ENCODE measurements at regions not wholly inside any gene's neighbourhood (a gene's known extent, or its start where the extent isn't known, plus 50 kb on each side); places are given as distances from the start of the nearest gene placed in this dataset.

DNA sequence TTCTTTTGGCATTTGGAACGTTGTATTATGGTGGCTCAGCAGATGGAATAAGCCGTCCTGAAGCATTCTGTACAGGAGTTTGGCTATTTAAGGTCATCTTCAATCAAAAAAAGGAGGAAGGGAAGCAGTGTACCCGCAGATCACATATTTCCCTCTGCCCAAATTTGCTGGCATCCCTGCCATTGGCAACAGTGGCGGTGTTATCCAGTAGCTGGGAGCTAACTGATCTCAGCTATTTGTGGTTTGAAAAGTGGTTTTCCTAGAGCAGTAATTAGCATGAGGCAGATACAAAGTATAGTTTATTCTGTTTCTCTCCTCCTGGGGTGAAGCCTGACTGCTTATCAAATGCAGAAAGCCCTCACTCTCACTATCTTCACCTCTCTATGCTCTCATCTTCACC, 576.8 kb downstream of the QKI start:
- no peaks in the 10 kb centered on the region for H3K9me3 Mint-ChIP-seq
- no peak for DNase-seq
- H3K27ac Mint-ChIP-seq, result no peak overlapping the region
- intact Hi-C loops (cut with micrococcal nuclease), result no loop called here
- H3K27me3 Mint-ChIP-seq, result no peaks in the 10 kb centered on the region
- H3K4me1 Mint-ChIP-seq, result no peaks in the 10 kb centered on the region
- H3K4me3 Mint-ChIP-seq, result no peak overlapping the region
- no peaks in the 10 kb centered on the region for H3K36me3 Mint-ChIP-seq (ENCODE audit: low read depth)

DNA sequence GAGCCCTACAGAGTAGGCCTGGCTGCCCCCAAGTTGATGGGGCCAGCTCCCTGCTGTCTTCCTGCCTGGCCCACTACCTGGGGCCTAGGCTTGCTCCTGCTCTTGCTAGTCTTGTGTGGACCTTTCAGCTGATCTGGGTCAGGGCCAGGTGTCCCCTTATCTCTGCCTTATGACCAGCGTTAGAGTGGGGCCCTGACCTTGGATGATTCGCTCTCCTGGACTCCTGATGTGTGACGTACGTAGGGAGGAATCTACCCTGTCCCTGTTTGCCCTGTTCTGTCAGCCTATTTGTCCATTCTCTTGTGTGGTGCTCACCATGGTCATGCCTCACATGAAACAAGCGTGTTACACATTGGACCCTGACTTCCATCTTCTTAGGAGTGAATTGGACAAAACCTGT, 571.8 kb downstream of the QKI start:
- no peak overlapping the region for H3K27ac Mint-ChIP-seq
- no peak overlapping the region for H3K4me3 Mint-ChIP-seq
- intact Hi-C loops (cut with micrococcal nuclease), result no loop called here
- H3K27me3 Mint-ChIP-seq, result no peaks in the 10 kb centered on the region
- peaks cover 3% of the 10 kb centered on the region for H3K4me1 Mint-ChIP-seq
- no peaks in the 10 kb centered on the region for H3K36me3 Mint-ChIP-seq (ENCODE audit: low read depth)
- no peaks in the 10 kb centered on the region for H3K9me3 Mint-ChIP-seq
- no peak for DNase-seq

DNA sequence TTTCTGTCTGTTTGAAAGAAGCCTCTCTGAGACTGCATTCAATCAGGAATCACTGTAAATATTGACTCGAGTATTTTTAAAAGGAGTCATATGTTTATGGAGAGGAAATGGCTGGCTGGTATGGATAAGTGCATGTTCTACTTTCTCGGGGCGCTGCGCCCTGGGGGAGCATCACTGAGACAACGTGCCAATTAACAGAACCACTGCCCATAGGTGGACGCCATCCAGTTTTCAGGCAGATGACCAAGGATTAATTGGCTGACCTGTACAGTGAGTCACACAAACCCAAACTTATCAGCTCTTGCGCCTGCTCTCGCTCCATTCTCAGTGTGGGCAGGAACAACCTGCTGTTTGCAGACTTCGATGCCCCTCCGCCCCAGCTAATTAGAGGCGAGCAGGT, 571.2 kb downstream of the QKI start:
- DNase-seq, result no peak
- Mint-ChIP-seq H3K4me1 (peaks cover 3% of the 10 kb centered on the region), H3K27me3 (no peaks in the 10 kb centered on the region), H3K9me3 (no peaks in the 10 kb centered on the region), H3K36me3 (ENCODE audit: low read depth) (no peaks in the 10 kb centered on the region), H3K4me3 (no peak overlapping the region), H3K27ac (no peak overlapping the region)
- intact Hi-C loops (cut with micrococcal nuclease), result no loop called here

DNA sequence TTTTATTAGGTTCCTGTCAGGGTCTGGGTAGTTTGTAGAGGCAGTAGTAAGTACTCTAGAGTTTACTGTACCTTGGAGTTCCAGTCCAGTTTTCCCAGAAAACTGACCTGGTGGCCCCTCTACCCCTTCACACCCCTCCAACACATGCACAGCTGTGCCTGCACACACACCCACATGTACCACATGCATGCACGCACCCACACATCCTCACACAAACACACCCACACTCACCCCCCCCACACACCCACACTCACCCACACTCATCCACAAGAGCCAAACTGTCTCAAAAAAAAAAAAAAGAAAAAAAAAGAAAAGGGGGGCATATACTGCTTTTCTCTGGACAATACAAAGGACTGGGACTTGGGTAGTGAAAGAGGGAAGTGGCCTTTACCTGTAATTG, 570.5 kb downstream of the QKI start:
- intact Hi-C loops (cut with micrococcal nuclease), result no loop called here
- Mint-ChIP-seq H3K4me3 (no peak overlapping the region), H3K4me1 (peaks cover 3% of the 10 kb centered on the region), H3K36me3 (ENCODE audit: low read depth) (no peaks in the 10 kb centered on the region), H3K9me3 (no peaks in the 10 kb centered on the region), H3K27me3 (no peaks in the 10 kb centered on the region), H3K27ac (no peak overlapping the region)
- no peak for DNase-seq

DNA sequence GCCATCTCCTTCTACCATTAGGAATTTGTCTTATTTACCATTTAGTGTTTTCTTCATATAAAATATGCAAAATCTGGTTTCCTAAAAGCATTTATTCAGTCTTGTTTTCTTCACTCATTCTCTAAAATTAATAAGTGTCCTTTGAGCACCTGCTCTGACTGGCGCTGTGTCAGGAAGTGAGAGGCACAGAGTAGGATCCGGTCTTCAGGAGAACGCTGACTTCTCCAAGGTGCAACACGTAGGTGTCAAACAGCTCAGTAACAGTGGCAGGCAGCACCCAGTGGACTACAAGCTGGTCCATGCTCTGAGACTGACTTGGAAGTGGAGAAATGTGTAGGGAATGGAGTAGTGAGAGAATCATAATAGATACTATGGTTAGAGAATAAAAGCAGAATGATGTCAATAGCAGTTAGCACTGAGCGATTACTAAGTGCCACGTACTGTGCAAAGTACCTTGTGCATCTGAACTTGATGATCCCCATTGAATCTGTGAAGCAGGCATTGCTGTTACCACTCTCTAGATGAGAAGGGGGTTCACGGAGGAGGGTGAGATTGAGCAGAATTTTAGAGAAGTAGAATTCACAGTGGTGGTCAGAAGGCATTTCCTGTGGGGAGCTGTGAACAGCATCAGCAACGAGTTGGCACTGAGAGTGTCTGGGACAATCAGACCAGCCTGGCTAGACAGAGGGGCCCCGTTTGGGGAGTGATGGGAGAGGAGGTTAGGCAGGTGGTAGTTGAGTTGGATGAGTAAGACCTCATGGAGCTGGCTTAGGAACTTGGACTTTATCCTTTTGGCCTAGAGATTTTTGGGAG, 569.8 kb downstream of the QKI start:
- no peaks in the 10 kb centered on the region for H3K27me3 Mint-ChIP-seq
- no peaks in the 10 kb centered on the region for H3K36me3 Mint-ChIP-seq (ENCODE audit: low read depth)
- H3K4me1 Mint-ChIP-seq, result peaks cover 3% of the 10 kb centered on the region
- DNase-seq, result no peak
- H3K27ac Mint-ChIP-seq, result no peak overlapping the region
- intact Hi-C loops (cut with micrococcal nuclease), result no loop called here
- no peaks in the 10 kb centered on the region for H3K9me3 Mint-ChIP-seq
- no peak overlapping the region for H3K4me3 Mint-ChIP-seq

DNA sequence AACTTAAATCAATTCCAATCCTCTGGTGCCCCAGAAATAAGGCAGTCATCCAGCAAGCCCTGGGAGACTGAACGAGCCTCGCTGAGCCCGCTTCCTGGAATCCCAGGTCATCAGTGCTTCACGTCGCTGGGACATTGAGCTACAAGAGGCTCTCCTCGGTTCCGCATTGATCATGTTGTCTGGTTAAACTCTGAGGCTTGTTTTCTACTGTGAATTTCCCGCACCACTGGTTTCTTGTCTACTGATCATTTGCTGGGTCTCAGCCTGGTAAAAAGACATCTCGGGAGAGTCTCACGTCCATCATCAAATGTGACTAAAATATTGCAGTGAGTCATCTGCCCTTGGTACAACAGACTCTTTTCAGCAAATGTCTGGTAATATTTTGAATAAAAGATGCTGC, 569.2 kb downstream of the QKI start:
- peaks cover 3% of the 10 kb centered on the region for H3K4me1 Mint-ChIP-seq

DNA sequence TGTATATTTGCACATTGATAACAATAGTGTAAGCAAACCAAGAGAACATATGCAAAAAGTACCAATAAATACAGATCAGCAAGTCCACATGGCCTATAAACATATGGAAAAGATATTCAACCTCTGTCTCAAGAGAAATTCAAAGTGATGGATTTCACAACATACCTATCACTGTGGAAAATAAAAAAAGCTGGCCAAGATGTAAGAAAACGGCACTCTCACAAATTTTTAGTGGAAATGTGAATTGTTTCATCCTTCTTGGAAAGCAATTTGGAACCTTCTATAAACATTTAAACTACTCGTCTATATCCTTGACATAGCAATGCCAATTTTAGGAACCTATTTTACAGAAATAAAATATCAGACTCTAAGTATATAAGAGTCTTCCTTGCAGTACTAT, 559.8 kb downstream of the QKI start:
- H3K27me3 Mint-ChIP-seq, result no peaks in the 10 kb centered on the region
- no peaks in the 10 kb centered on the region for H3K36me3 Mint-ChIP-seq (ENCODE audit: low read depth)
- H3K4me3 Mint-ChIP-seq, result no peak overlapping the region
- H3K4me1 Mint-ChIP-seq, result no peaks in the 10 kb centered on the region
- no peak for DNase-seq
- H3K9me3 Mint-ChIP-seq, result no peaks in the 10 kb centered on the region
- H3K27ac Mint-ChIP-seq, result no peak overlapping the region
- intact Hi-C loops (cut with micrococcal nuclease), result no loop called here

More for the DNA sequence above, 569.2 kb downstream of the QKI start:
- no peak for DNase-seq
- no peaks in the 10 kb centered on the region for H3K9me3 Mint-ChIP-seq
- no peaks in the 10 kb centered on the region for H3K36me3 Mint-ChIP-seq (ENCODE audit: low read depth)
- no peak overlapping the region for H3K4me3 Mint-ChIP-seq
- H3K27me3 Mint-ChIP-seq, result no peaks in the 10 kb centered on the region
- intact Hi-C loops (cut with micrococcal nuclease), result no loop called here
- H3K27ac Mint-ChIP-seq, result no peak overlapping the region

DNA sequence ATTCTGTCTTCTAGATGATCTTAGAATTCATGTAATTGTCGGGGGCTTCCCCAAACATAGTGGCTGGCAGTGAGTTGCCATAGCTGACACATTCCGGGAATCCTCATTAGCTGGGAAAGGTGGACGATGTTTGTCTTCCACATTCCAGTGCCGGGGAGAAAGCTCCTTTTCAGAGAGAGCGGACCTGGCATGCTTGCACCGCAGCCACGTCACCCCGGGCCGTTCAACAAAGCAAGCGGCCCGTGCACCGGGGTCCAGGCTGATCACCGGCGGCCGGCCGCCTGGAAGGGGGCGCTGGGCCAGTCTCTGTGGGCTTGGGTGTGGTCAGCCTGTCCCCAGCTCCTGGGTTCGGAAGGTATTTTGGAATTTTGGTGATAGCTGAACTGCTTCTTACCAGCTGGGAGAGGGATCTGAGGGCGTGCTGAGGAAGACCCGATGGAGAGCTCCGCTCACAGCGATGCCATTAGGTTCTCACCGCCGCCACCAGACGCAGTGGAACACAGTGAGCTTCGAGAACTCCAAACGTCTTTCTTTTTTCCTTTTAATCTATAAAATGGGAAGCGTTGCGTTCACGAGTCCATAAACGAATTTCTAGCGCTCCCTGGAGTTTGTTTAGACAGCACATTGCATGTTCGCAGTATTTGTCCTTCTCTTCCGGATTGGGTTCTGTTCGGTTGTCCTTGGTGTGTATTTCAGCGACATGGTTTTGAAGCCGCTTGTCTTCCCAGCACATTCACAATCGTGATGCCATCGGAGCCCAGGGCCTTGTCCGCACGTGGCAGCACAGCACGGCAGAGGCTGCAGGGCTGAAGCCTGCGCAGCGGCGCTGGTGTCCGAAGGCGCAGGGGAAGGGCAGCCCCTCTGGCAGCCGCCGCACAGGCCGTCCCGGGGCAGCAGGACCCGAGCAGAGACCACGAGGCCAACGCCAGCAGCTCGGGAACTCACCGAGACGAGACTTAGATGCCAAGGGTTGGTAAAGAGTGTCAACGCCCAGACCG, 557.6 kb downstream of the QKI start:
- no peaks in the 10 kb centered on the region for H3K9me3 Mint-ChIP-seq
- no peak overlapping the region for H3K27ac Mint-ChIP-seq
- no peaks in the 10 kb centered on the region for H3K27me3 Mint-ChIP-seq
- intact Hi-C loops (cut with micrococcal nuclease), result no loop called here
- no peak for DNase-seq
- no peak overlapping the region for H3K4me3 Mint-ChIP-seq
- H3K36me3 Mint-ChIP-seq (ENCODE audit: low read depth), result no peaks in the 10 kb centered on the region
- H3K4me1 Mint-ChIP-seq, result no peaks in the 10 kb centered on the region

DNA sequence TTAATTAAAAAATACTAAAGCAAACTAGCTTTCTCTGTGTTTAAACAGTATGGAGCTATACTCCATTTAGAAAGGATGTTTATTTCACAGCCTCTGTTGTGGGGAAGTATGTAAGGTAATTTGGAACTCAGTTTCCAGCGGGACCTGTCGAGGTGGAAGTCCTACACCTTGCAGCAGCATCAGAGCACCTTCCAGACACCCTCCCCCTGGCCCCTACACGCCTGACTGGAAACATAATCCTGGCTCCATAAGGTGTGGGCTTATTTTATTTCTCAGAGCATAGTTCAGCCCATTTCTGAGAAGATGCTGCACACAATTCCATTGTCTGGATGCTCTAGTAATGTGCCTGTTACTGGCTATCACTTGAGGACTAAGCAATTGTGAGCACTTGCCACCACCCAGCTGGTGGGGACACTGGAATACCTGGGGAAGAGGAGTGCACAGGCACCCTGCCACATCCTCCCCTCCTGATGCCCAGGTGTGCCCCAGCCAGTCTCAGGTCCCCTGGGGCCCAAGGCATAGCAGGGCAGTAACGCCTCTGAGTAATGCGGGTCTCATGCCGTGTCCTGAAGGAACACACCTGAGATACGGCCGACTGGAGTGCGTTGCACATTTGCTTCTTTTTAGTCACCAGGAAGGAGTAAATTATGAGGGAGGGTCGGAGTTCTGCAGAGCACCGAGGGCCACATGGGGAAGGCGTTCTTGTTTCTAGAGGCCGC, 556.5 kb downstream of the QKI start:
- Mint-ChIP-seq H3K27me3 (no peaks in the 10 kb centered on the region), H3K36me3 (ENCODE audit: low read depth) (no peaks in the 10 kb centered on the region), H3K4me3 (no peak overlapping the region)

DNA sequence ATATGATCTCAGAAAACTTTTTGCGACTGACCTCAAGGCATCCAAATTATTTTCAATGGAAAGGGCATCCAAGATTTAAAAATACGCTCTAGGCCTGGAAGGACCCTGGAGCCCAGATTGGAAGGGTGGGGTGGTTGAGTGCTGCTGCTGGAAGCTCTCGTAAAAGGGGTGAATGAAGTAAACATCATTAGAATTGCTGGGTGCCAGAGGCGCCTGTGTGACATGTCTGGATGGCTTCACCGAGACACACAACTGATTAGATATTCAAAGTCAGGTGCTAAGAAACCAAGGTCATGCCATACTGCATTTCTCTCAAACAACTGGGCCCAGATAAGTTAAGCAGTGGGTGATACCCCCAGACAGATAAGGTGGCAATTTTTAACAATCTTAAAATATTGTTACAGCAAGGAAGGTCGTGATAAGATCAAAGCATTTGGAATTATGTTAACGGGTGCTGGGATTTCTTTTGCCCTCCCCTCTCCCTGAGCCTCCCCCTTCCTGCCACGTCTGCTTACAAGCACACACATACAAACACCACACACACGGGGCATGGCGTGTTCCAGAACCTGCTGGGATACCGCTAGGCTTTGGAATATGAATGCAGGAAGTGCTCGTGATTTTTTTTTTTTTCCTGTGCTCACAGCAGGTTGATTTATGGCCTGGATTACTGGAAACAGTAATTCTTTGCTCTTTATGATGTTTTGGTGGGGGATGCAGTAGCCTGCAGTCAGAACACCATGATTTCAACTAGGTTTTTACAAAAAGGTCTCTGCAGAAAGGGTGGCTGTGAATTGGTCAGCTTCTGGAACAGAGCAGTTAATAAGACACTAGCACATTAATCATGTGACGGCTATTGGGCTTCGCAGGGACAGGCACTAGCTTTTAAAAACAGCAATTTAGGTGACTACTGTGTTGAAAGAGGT, 551.2 kb downstream of the QKI start:
- Mint-ChIP-seq H3K4me3 (no peak overlapping the region), H3K4me1 (no peaks in the 10 kb centered on the region), H3K9me3 (no peaks in the 10 kb centered on the region), H3K27ac (no peak overlapping the region), H3K27me3 (no peaks in the 10 kb centered on the region), H3K36me3 (ENCODE audit: low read depth) (no peaks in the 10 kb centered on the region)
- intact Hi-C loops (cut with micrococcal nuclease), result no loop called here
- DNase-seq, result no peak

More for the DNA sequence above, 556.5 kb downstream of the QKI start:
- Mint-ChIP-seq H3K9me3 (no peaks in the 10 kb centered on the region), H3K27ac (no peak overlapping the region), H3K4me1 (no peaks in the 10 kb centered on the region)
- no peak for DNase-seq
- intact Hi-C loops (cut with micrococcal nuclease), result no loop called here

DNA sequence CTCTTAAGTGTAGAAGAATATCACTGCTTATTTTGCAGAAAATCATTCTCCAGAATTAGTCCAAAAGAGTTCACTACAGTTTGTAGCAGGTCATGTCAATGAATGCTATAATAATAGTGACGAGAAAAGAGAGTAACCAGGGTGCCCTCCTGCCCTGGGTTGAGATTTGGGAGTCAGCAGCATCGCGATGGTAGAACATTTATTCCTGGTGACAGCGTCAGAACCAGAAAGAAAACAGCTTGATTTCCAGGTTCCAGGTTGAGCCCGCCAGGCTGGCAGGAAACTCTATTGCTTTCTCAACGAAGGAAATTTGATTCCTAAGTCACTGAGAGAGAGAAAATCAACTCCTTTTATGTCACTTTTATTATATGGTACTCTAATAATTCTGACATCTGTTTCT, 550.3 kb downstream of the QKI start:
- no peaks in the 10 kb centered on the region for H3K4me1 Mint-ChIP-seq
- intact Hi-C loops (cut with micrococcal nuclease), result no loop called here
- no peaks in the 10 kb centered on the region for H3K9me3 Mint-ChIP-seq
- H3K36me3 Mint-ChIP-seq (ENCODE audit: low read depth), result no peaks in the 10 kb centered on the region
- no peak overlapping the region for H3K4me3 Mint-ChIP-seq
- no peak overlapping the region for H3K27ac Mint-ChIP-seq
- no peak for DNase-seq
- H3K27me3 Mint-ChIP-seq, result no peaks in the 10 kb centered on the region

DNA sequence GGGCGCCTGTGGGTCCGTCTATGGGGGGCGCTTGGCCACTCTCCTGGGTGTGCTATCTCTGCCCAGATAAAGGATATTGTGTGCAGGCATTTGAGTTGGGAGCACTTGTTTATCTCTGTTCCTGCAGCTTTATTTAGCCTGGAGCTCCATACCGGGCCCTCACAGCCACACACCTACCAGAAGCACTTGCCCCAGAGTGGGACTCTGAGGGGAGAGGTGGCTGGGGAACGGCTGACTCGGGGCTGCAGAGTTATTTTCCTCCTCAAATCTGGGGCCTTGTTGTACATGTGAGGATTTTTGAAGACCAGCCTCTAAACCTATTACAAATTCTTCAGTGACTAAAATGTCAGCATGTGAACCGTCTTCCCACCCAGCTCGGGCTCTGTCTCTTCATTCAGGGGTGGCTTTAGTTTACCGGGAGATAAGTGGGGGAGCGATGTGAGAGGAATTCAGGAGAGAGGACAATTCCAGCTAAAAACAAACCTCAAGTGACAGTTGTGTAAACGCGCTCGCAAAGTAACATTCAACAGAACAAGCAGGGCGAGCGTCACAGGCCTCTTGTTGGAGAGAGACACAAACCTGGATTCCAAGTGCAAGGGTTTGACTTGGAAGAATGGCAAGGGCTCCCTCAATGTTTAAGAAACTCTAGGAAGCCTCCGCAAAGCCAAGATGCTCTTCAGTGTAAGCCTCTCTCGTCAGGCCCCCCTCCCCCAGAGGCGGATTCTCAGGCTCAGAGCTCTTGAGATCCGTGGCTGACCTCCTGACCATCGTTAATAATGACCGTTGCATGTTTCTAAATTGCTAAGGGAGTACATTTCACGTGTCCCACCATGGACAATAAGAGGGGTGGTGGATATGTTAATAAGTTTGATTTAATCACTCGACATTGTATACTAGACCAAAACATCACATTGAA, 548.9 kb downstream of the QKI start:
- Mint-ChIP-seq H3K27ac (no peak overlapping the region), H3K27me3 (no peaks in the 10 kb centered on the region), H3K36me3 (ENCODE audit: low read depth) (no peaks in the 10 kb centered on the region), H3K4me1 (no peaks in the 10 kb centered on the region), H3K9me3 (no peaks in the 10 kb centered on the region), H3K4me3 (no peak overlapping the region)
- intact Hi-C loops (cut with micrococcal nuclease), result no loop called here
- DNase-seq, result no peak
